ENCODE measurements at regions not wholly inside any gene's neighbourhood (a gene's known extent, or its start where the extent isn't known, plus 50 kb on each side); places are given as distances from the start of the nearest gene placed in this dataset.

DNA sequence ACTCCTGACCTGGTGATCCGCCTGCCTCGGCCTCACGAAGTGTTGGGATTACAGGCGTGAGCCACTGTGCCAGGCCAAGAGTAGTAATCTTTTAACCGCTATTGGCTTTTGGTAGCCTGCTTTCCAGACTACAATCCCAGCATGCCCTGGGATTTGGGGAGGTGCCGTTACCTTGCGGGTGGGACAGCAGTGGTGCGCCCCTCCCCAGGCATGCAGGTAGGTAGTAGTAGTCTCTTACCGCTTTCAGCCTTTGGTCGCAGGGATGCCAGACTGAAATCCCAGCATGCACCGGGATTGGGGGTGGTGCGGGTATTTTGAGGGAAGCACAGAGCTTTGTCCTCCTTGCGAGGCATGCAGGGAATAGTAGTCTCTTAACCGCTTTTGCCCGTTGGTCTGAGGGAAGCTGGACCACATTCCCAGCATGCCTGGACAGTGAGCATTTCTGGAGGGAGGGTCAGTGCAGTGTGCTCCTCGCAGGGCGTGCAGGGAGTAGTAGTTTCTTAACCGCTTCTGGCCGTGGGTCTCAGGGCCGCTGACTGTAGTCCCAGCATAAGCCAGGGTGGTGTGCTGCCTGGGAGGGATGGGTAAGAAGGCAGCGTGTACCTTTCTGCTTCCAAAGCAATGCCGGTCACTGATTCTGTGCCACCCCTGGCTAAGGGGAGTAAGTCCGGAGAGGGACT is 1686.8 kb downstream of the TP53TG3F start:
- TF ChIP-seq EZH2 (IDR thresholded peaks at IDR 0.05), result no peak
- TF ChIP-seq POLR2AphosphoS5 (IDR thresholded peaks at IDR 0.05; ENCODE audit: borderline replicate concordance, low read depth, low read length), result no peak
